Breast epithelium (tissue), 3 donors: ENCODE measurements at regions not wholly inside any gene's neighbourhood (a gene's known extent, or its start where the extent isn't known, plus 50 kb on each side); places are given as distances from the start of the nearest gene placed in this dataset.

Source experiments
- CTCF ChIP-seq, 3 donors: fragments of 450-650 bp; IDR thresholded peaks; one replicate each; pipeline ENCODE4 v1.5.1; 2016 to 2017; ENCODE audit warnings: antibody characterized with exemption in 3 of 3, mild to moderate bottlenecking in 3 of 3, moderate library complexity in 3 of 3
- POLR2A ChIP-seq: fragments of 450-650 bp; IDR thresholded peaks from one replicate; pipeline ENCODE4 v1.6.1; 2016; ENCODE audit warnings: antibody characterized with exemption, mild to moderate bottlenecking, moderate library complexity

GRCh38 chr11:70559516-70559915 is 161.2 kb downstream of the CTTN start:
- no peak for TF ChIP-seq CTCF (IDR thresholded peaks at IDR 0.05)
- TF ChIP-seq POLR2A, result no peak
